DLD1 (cell line): ENCODE measurements at regions not wholly inside any gene's neighbourhood (a gene's known extent, or its start where the extent isn't known, plus 50 kb on each side); places are given as distances from the start of the nearest gene placed in this dataset.
"Not testable (repeated sequence)": the region's sequence is repeated elsewhere in the genome, so short reads cannot be mapped to it uniquely, and the experiment has no call there.

Source experiments
- in situ Hi-C: cut with HindIII; loops from 2 replicates; pipeline ENCODE4 v1.10.0; 2017; ENCODE audit warnings: low sequenced_read_pairs

DNA sequence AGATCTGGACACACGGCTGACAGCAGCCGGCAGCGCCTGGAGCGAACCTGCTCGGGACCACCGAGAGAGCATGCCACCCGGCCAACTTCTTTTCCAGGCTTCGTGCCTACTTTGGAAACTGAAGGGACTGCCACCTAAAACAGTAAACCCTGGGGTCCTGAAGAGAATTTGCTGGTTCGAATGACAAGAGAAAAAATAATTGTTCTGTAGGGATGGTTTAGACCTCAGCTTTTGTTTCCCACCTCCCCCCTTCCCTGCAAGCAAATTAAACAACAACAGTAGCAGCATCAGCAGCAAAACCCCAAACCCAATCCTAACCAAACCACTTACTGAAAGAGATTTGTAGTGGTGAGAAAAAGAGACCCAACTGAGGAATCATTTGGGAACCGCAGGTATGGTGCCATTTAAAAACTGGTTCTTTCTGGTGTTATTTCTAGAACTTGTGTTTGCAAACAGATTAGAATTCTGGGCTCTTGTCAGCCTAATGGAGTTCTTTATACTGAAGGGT is 105.6 kb downstream of the LEPR start:
- in situ Hi-C loops, result no loop called here

DNA sequence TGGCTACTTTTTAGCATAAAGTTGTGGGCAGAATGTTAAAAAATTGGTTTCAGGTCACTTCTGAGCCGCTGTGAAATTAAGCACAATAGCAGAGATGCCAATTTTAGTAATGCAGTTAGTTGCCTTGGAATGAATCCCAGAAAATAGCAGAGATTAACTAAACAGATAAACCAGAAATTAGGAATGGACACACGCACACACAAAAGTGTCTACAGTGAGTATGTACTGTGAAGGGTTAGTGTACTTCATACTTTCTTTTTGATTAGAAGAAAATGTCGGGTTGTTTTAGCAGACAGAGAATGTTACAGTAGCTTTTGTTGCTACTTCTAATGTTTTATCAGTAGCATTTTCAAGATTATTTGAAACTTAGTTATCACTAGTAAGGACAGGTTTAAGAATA is 106.7 kb downstream of the LEPR start:
- in situ Hi-C loops, result no loop called here

DNA sequence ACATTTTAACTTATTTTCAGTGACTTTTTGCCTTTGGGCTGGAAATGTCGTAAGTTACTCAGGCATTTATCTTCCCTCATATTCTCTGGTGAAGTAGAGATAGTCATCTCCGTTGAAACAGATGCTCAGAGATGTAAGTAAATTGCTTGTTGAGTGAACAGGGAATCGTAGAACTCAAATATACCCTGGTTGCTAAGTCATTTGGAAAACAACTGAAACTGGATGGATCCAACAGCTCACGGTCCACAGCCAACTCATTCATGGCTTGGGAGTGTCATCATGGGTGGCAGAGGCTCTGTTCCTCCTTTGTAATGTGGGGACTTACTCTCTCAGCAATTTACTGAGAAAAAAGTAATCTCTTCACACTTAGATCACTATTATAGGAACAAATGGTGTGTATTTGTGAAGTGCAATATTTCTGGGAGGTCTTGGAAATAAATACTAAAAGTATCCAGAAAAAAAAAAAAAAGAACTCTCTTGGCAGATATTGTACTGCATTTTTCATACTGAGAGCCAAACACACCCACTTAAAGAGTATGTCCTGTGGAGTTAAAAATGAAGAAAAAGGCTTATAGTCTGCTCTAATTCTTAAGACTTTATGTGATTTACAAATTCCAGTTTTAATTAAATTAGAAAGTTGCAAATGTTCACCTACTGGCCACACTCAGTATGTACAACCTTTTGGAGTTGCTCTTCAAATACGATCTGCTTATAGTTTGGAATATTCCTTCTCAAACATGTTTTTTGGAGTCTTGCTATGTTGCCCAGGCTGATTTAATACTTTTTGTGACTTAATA is 107.4 kb downstream of the LEPR start:
- in situ Hi-C loops, result no loop called here

DNA sequence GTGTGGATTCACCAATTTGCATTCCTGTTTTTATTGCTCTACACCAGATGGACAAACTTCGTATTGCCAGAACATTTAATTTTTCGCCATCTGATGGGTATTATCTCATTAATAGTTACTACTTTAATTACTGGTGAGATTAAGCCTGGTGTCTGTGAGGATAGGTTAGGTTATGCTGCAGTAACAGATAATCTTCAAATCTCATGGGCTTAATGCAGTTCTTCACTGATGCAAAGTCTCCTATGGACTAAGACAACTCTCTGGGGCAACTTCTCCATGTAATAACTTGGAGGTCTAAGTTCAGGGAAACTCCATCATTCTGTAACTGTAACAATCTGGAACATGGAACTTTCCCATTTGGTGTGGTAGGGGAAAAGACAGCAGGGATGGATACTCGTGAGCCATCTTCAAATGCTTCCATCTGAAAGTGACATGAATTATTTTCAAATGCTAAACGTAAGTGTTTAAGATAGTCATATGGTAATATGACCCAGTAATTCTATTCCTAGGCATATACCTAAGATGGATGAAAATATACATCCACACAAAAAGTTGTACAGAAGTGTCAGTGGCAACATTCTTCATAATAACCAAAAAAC is 111.6 kb downstream of the LEPR start:
- in situ Hi-C loops, result no loop called here

DNA sequence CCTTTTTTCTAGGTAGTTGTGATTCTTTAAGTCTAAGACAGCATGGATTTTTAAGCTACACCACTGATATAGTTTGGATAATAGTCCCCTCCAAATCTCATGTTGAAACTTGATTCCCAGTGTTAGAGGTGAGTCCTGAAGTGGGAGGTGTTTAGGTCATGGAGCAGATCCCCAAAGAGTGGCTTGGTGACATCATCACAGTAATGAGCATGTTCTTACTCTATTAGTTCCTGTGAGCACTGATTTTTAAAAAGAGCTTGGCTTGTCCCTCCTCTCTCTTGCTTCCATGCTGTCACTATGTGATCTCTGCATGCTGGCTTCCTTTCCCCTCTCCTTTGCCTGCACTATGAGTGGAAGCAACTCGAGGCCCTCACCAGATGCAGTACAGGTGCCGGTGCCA is 115.5 kb downstream of the LEPR start:
- in situ Hi-C loops, result no loop called here

DNA sequence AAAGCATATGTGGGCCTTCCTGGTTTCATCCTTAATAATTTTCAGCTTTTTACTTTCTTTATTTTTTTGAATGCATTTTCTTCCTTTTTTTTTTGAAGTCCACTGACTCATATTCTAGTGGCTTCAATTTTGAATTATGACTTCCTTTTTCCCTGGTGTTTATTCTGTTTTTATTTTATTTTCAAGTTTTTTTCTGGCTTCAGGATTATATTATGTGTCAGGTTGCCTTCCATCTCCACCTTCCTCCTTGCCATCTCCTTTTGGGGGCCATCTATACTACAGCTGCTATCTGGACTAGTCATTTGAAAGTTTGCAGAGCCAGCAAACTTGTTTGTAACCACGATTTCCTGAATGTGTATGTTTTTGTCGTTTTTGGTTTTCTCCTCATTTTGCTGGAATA is 117.6 kb downstream of the LEPR start:
- in situ Hi-C loops, result no loop called here

DNA sequence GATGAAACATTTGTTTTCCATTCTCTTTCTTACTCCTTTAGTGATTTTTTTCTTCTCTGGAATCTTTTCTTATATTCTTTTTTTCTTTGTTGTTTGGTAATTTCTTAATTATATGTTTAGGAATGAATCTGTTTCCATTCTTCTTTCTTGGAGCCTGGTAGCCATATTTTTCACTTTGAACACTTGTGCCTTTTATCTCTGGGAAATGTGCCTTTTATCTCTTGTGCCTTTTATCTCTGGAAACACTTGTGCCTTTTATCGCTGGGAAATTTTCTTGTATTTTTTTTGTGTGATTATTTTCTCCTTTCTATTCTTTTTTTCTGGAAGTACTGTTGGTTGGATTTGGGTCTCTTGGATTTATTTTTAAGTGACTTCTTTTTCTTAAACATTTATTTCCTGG is 118.2 kb downstream of the LEPR start:
- in situ Hi-C loops, result no loop called here

DNA sequence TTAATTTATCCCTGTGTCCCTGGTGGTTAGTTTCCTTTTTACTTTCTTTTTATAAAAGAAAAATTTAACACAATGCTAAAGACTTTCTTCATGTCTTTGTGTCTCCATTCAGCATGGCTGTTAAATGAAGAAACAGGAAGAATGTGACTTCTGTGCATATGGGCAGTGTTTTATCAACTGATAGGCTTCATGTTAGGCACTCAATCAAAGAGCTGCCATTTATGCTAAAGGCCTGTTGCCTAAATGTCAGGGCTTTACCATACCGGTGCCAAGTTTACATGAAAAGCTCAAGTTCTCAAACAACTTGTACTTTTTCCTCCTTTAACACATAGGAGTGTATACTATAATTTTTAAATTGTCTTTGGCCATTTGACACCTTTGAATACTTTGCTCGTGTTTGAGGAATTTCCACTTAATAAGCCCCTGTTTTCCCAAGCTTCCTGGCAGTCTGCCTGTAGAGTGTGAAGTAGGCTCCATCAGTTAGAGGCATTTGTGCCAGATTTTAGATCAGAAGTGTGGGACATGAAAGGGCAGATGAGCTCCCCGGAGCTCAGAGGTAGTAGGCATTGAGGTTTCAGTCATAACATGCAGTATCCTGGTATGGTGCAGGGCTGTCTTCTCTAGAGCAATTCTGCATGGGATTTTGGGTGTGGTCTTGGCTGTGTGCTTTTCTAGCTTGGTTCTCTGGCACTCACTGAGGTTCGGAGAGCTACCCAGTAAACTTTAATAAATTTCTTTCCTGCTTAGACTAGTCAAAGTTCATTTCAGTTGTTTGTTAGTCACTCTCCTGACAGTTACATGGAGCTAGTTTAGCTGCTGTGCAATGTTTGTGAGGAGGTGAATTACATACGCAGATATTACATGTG is 119.0 kb downstream of the LEPR start:
- in situ Hi-C loops, result no loop called here

DNA sequence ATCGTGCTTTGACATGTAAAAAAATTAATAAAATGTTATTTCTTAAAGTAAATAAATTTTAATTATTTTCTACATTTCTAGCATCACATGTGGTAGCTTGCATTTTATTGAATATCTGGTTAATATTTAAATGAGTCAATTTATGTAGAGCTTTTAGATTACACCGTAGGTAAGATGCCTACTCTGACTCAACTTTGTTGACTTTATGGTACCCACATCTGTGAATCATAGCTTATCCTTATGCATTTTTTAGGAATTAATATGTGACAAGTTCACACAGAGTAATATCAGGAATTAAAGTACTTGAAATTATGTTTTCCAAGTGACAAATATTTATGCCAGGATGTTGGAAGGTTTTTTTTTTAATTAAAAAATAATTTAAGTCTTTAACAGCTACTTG is 120.7 kb downstream of the LEPR start:
- in situ Hi-C loops, result no loop called here

DNA sequence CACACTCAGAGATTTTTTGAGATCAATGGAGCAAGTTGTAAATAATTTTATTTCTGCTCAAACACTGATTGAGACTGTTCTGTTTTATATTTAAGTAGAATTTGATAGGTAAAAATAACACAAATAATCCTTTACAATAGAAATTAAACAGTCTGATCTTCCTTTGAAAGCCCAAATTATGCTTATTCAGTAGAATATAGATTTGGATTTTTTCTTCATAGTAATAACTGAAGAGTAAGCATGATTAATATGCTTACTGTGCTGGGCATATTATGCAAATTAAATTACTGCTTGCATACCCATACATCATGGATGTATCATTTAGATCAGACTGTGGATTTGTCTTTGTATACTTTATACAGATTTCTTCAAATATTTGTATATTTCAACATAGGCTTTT is 121.4 kb downstream of the LEPR start:
- in situ Hi-C loops, result no loop called here

DNA sequence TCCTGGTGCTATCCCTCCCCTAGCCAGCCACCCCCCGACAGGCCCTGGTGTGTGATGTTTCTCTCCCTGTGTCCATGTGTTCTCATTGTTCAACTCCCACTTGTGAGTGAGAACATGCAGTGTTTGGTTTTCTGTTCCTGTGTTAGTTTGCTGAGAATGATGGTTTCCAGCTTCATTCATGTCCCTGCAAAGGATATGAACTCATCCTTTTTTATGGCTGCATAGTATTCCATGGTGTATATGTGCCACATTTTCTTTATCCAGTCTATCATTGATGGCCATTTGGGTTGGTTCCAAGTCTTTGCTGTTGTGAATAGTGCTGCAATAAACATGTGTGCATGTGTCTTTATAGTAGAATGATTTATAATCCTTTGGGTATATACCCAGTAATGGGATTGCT is 122.1 kb downstream of the LEPR start:
- in situ Hi-C loops, result not testable (repeated sequence)

DNA sequence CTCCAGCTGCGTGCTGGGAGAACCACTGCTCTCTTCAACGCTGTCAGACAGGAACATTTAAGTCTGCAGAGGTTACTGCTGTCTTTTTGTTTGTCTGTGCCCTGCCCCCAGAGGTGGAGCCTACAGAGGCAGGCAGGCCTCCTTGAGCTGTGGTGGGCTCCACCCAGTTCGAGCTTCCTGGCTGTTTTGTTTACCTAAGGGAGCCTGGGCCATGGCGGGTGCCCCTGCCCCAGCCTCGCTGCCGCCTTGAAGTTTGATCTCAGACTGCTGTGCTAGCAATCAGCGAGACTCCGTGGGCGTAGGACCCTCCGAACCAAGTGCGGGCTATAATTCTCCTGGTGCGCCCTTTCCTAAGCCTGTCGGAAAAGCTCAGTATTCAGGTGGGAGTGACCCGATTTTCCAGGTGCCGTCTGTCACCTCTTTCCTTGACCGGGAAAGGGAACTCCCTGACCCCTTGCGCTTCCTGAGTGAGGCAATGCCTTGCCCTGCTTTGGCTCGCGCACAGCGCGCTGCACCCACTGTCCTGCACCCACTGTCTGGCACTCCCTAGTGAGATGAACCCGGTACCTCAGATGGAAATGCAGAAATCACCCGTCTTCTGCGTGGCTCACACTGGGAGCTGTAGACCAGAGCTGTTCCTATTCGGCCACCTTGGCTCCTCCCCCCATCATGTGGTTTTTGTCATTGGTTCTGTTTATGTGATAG is 130.0 kb downstream of the LEPR start:
- in situ Hi-C loops, result not testable (repeated sequence)

DNA sequence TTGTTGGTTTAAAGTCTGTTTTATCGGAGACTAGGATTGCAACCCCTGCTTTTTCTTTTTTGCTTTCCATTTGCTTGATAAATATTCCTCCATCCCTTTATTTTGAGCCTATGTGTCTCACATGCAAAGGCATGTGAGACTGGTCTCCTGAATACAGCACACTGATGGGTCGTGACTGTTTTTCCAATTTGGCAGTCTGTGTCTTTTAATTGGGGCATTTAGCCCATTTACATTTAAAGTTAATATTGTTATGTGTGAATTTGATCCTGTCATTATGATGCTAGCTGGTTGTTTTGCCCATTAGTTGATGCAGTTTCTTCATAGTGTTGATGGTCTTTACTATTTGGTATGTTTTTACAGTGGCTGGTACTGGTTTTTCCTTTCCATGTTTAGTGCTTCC is 132.0 kb downstream of the LEPR start:
- in situ Hi-C loops, result not testable (repeated sequence)

DNA sequence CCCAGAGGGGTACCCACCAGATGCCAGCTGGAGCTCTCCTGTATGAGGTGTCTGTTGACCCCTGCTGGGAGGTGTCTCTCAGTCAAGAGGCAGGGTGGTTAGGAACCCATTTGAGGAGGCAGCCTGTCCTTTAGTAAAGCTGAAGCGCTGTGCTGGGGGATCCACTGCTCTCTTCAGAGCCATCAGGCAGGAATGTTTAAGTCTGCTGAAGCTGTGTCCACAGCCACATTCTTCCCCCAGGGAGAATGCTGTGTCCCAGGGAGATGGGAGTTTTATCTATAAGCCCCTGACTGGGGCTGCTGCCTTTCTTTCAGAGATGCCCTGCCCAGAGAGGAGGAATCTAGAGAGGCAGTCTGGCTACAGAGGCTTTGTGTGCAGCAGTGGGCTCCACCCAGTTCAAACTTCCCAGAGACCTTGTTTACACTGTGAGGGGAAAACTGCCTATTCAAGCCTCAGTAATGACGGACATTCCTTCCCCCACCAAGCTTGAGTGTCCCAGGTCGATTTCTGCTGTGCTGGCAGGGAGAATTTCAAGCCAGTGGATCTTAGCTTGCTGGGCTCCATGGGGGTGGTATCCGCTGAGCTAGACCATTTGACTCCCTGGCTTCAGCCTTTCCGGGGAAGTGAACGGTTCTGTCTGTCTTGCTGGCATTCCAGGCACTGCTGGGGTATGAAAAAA is 133.8 kb downstream of the LEPR start:
- in situ Hi-C loops, result not testable (repeated sequence)

DNA sequence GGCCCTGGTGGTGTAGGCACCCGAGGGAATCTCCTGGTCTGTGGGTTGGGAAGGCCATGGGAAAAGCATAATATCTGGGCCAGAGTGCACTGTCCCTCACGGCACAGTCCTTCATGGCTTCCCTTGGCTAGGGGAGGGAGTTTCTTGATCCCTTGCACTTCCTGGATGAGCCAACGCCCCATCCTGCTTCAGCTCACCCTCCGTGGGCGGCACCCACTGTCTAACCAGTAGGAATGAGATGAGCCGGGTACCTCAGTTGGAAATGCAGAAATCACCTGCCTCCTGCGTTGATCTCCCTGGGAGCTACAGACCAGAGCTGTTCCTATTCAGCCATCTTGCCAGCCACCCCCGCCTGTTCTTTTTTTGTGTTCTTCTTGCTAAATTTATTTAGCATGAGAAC is 134.4 kb downstream of the LEPR start:
- in situ Hi-C loops, result no loop called here

DNA sequence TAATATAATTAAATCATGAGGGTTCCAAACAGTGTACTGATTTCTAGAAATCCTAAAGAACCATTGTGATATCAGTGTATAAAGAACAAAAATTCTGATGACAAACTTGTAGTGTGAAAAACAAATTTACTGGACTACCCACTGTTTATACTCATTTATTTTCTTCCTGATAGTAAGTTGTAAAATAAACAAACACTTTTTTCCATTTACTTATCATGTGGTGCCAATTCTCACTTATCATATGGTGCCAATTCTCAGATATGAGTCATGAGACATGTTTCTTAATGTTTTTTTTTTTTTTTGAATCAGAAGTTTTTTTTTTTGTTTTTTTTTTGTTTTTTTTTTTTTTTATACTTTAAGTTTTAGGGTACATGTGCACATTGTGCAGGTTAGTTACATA is 137.7 kb downstream of the LEPR start:
- in situ Hi-C loops, result no loop called here

DNA sequence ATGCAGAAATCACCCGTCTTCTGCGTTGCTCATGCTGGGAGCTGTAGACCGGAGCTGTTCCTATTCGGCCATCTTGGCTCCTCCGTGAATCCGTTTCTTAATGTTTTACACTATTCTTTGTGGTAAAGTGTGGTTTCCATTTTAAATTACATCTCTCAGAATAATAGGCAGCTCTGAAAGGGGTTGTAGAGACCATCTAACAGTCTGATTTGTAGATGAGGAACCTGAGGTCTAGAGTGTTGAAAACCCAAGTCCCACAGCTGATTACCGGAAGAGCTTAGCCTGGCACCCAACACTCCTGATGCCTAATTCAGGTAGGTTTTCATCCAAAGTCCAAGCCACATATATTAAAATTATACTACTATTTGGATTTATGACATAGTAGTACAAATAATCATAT is 144.0 kb downstream of the LEPR start:
- in situ Hi-C loops, result no loop called here

DNA sequence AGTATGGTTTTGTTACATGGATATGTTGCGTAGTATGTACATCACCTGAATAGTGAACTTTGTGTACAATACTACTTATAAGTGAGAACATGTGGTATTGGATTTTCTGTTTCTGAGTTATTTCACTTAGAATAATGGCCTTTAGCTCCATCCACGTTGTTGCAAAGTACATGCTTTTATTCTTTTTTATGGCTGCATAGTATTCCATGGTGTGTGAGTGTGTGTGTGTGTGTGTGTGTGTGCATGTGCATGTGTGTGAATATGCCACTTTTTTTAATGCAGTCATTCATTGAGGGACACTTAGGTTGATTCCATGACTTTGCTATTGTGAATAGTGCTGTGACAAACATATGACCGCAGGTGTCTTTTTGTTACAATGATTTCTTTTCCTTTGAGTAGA is 147.8 kb downstream of the LEPR start:
- in situ Hi-C loops, result no loop called here

DNA sequence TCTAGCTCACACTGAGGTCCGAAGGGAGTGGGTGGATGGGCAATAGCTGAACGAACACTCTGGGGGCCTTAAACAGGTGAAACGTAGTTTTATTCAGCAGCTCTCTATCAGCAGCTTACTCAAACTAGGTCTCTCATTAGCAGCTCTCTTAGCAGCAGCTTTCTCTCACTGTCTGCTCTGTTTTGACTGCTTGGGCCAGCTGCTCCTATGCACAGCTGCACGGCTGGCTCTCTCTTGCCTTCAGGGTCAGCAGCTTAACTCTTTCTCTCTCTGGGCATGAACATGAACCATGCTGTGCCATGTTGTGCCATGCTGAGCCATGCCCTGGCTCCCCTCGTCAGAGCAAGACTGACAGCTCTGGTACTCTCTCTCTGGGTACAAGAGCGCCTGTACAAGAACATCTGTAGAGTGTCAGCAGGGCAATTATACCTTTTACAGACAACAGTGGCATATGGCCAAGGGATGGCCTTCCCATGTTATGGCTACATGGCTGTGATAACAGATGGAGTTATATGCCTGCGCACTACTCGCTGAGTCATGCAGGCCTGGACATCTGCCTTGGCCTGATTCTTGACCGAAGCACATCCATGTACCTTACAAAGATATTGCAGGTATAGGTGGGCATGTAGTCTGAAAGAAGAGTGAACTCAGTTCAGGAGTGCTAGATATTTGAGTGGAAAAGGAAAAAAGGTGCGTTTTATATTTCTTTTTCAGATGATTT is 152.4 kb downstream of the LEPR start:
- in situ Hi-C loops, result no loop called here

DNA sequence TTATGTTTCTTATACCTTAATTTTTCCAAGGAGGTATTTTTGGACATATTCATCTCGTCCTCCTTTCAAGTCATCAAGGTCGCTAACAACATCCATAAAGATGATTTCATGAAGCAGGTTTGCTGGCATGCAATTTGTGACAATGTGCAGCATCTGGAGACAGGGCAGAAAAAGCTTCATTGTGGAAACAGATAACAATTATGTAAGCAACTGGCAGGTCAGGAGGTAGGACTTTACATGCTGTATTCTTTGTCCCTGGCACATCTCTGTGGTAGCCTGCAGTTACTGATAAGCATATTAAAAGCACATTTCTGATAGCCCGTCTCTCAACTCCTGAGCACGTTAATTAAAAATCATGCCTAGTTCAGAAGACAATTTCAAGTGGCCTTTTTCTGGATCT is 156.8 kb downstream of the LEPR start:
- in situ Hi-C loops, result no loop called here
